HG02588 (cell line): ENCODE measurements at regions not wholly inside any gene's neighbourhood (a gene's known extent, or its start where the extent isn't known, plus 50 kb on each side); places are given as distances from the start of the nearest gene placed in this dataset.
A peak's percentile ranks its signal among the peaks of the same experiment; 100 is the strongest.
"Not testable (repeated sequence)": the region's sequence is repeated elsewhere in the genome, so short reads cannot be mapped to it uniquely, and the experiment has no call there.

ENCODE experiments used
- ATAC-seq: cut with Tn5 transposase; IDR thresholded peaks from one replicate; pipeline ENCODE4 v1.9.1; 2021; ENCODE audit warnings: mild to moderate bottlenecking, moderate library complexity; ENCODE audit not compliant: unreplicated experiment

DNA sequence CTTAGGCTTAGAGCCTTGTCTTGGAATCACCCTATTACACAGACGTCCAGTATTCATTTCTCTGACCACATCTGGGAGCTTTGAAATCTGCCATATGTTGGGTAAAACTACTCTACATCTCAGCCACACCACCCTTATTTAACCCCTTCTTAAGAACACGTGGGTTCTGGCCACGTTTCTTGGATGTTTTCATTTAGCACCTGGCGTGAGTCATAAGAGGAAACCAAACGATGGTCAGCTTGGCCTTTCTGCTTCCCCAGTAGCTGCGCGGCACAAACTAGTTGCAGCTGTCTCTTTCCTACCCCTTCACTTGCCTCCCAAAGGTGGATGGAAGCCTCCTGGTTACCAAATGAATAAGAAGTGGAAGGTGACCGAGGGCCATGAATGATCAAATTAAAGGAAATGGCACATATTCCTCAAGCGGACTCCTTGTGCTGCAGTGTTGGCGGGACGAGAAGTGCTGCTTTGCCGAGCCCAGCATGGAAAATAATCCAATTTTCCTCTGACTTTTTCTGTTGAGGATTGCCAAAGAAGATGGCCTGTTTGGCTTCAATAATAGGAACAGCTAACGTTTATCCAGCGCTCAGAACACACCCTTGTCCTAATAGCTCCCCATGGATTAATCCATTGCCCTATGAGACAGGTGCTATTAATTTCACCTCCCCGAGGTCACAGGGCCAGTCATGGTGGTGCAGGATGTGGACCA is 154.1 kb downstream of the ZNF664 start:
- peak; percentile 54 for ATAC-seq

- ATAC-seq = no peak
Observed at GRCh38 chr12:124129132-124129531, 156.1 kb downstream of the ZNF664 start.

DNA sequence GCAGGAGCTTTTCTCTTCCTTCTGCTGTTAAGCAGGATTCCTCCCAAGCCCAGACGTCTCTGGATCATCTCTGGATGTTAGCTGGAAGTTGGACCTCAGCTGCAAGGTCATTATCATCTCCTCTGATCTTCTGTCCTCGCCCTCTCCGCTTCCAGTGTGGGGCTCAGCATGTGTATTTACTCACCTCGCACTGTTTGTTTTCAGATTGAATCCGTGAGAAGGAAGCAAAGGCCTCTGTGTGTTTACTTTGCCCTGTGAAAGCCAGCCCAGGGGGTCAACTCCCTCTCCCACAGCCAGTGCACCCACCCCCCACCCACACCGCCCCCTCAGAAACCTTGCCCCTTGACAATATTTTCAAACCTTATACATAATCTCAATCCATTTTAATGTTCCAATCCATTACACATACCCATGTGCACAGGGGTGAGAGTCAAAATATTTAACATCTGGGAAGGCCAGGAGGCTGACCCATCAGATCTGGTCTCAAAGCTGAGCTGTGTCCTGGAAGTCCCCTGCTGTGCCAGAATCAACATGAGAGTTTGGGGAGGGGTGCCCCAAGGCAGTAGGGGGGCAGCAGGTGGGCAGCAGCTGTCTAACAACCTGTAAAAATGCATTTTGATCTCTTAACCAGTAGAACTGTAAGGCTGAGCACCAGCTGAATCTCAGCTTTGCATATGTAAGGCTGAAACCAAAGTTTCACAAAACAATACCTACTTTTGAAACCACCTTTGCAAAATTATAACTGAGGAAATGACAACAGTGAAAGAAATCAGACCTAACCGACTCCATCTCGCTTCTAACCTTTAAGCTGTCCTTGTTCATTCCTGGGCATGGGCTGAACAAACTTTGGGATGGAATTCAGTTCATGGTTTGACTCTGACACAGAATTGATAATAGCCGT is 157.9 kb downstream of the ZNF664 start:
- peak; percentile 66 for ATAC-seq

GRCh38 chr12:124131659-124132058 is 158.6 kb downstream of the ZNF664 start:
- no peak for ATAC-seq

- ATAC-seq = no peak
Observed at GRCh38 chr12:124132530-124132929, 159.5 kb downstream of the ZNF664 start.

GRCh38 chr12:124136796-124137195 is 158.1 kb upstream of the RFLNA start:
- no peak for ATAC-seq

- ATAC-seq = no peak
Observed at GRCh38 chr12:124140944-124141486, 153.9 kb upstream of the RFLNA start.

DNA sequence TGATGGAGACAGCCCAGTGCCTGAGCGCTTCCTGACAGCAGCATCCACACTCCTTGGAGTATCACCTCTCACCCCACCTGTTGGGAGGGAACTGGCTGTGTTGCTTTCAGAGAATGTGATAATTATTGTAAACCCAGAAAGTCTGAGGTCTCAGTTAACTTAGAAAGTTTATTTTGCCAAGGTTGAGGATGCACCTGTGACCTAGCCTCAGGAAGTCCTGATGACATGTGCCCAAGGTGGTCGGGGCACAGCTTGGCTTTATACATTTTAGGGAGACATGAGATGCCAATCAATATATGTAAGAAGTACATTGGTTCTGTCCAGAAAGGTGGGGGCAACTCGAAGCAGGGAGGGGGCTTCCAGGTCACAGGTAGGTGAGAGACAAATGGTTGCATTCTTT is 153.3 kb upstream of the RFLNA start:
- ATAC-seq = not testable (repeated sequence)

DNA sequence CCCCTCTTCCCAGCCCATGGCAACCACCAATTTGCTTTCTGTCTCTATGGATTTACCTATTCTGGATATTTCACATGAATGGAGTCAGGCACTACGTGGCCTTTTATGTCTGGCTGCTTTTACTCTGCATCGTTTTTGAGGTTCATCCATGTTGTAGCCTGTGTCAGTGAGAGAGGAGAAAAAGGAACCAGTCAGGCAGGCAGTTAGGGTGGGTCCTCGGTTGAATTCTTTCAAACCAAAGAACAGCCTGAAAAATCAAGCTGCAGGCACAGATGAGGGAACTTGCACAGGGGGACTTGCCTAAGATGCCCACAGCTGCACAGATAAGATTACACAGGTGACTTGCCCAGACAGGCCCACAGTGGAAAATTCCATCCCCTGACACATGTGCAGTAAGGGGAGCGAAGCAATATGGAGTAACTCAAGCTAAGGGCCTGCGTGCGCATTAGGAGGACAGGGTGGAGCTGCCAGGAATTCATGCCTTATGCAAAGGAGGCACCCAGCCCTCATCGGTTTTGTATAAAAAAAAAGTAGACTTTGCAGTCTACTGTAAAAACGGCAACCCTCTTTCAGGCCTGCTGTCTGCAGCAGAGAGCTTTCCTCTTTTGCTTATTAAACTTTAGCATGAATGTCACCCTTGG is 152.4 kb upstream of the RFLNA start:
- no peak for ATAC-seq

DNA sequence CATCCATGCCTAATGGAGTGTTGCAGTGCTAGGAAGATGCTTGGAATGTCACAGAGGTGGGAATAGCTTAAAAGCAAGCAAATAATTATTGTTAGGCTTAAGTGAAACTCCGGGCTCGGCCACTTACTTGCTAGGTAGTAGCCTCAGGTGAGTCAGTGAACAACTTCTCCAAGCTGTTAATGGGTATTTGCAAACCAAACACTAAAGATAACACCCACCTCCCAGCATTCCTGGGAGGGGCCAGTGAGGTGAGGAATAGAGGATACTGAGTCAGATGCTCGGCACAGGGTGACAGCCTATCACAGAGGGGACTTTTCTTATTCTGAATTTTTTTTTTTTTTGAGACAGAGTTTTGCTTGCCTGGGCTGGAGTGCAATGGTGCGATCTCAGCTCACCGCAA is 151.2 kb upstream of the RFLNA start:
- ATAC-seq = no peak

DNA sequence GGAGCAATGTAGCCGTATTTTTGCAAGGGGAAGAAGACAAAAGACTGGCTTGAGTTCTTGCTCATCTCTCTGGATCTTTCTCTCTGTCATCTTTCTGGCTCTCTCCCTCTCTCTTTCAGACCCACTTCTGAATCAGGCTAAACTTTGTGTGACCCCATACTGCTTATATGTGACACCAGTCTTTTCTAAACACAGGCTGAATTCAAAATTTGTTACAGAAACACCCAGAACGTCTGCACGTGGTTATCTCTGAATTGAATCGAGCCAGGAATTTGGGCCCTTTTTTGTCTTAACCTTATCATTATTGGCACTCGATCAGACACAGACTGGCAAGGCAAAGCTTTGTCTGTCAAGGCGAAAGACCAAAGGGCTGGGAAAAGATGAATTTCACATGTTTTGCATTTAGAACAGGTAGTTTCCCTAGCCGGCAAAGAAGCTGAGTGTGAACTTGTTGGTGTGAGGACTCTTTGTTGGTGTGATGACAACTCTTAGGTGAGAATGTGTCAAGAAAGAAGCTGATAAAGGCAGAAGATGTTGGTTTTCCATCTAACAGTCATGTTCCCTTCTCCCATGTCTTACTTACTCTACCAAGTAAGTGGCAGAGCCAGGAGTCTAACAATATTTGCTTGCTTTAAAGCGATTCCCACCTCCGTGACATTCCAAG is 150.2 kb upstream of the RFLNA start:
- ATAC-seq = no peak

GRCh38 chr12:124147027-124147426 is 147.9 kb upstream of the RFLNA start:
- no peak for ATAC-seq

GRCh38 chr12:124147575-124147974 is 147.3 kb upstream of the RFLNA start:
- ATAC-seq = no peak

DNA sequence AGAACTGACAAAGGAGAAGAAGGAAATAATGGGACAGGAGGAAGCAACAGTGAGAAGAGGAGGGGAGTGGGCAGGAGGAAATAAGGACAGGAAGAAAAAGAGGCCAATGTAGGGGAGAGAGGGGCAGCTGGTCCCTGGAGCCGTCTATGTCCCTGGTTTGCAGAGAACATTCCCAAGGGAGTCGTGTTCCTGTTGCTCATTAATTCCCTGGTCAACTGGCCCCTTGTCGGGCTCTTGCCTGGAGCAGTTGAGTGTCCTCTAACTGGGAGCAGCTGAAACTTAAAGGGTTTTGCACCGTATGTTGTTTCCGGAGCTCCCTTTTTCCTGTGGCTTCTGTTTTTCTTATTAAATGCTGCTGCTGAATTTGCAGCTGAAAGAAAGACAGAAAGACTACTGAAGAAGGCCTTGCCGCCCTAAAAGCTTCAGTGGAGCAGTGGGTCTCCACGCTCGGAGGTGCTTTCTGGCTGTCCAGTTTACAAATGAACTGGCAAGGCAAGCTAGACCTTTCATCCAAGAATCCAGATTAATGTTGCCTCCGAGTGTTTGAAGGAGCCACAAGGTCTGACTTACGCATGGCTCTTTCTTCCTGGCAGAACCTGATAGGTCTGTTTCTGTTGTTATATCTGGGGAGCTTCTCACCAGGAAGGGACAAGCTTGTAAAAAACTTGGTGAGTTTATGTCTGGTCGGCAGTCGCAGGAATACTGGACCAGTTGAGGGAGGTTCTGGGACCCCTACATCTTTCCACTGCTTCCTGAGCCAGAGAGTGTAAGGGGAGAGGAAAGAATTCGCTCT is 146.2 kb upstream of the RFLNA start:
- ATAC-seq = no peak

GRCh38 chr12:124149287-124149686 is 145.6 kb upstream of the RFLNA start:
- no peak for ATAC-seq

DNA sequence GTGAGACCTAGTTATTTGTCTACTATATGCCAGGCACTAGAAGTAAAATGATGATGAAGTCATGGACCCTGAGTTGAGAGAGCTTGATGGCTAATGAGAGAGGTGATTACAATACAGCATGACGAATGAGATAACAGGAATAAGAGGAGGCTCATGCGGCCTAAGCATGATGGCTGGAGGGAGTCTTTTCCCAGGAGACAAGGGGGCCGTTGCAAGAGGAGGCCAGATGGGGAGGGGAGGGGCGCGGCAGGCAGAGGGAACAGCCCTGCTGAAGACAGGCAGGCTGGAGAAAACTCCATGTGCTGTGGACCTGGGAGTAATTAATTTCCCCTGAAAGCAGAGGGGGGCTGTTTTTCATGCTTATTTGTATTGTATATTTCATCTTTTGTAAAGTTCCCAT is 144.7 kb upstream of the RFLNA start:
- ATAC-seq = no peak

DNA sequence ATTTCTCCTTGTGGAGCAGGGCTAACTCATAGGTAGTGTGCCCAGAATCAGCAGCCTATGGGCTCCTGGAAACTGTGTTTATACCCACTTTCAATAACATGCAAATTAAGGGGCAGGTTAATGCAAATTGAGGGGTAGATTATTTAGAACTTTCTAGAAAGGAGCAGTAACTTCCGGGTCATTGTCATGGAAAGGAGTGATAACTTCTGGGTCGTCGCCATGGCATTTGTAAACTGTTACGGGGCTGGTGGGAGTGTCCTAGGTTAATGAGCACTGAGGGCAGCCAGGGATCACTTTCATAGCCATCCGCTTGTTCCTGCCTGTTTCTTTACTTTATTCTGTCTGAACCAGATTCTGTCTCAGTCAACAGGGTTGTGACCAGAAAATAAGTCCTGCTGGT is 143.3 kb upstream of the RFLNA start:
- ATAC-seq = no peak

GRCh38 chr12:124152731-124153130 is 142.2 kb upstream of the RFLNA start:
- no peak for ATAC-seq

DNA sequence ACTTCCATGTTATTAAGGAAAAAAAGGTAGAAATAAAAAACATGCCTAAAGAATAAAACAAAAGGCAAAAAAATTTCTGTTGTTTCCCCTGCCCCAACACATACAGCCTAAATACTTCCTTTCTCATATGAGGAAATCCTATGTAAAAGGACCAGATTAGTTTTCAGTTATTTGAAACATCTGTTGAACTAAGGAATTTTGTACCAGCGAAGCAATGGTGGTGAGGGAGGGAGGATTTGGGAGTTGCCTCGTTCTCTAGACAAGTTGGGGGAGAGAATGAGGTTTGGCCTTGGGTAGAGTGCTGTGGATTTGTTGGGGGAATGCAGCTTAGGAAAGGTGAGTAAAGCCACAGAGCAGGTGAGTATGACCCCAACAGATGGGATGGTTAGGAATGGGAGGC is 141.5 kb upstream of the RFLNA start:
- no peak for ATAC-seq

GRCh38 chr12:124157406-124157805 is 137.5 kb upstream of the RFLNA start:
- ATAC-seq = no peak
